HL-60 (cell line): ENCODE measurements at regions not wholly inside any gene's neighbourhood (a gene's known extent, or its start where the extent isn't known, plus 50 kb on each side); places are given as distances from the start of the nearest gene placed in this dataset.

ENCODE experiments used
- DNase-seq, 2 experiments: peaks; one replicate each; pipeline ENCODE4 v3.0.0-alpha.2; 2010 to 2020; ENCODE audit warnings: low read depth in 1 of 2, low spot score in 1 of 2
- H3K27ac ChIP-seq: fragments of 250-450 bp; sonication (Bioruptor Pico); replicated peaks from 2 replicates; pipeline ENCODE4 v1.5.1; 2020; ENCODE audit warnings: mild to moderate bottlenecking, moderate library complexity
- H3K27me3 ChIP-seq: fragments of 250-450 bp; sonication (Bioruptor Pico); 2 replicates; pipeline ENCODE4 v1.5.1; 2021; ENCODE audit warnings: mild to moderate bottlenecking, moderate library complexity; ENCODE audit not compliant: insufficient read depth, poor library complexity, severe bottlenecking
- H3K4me3 ChIP-seq: replicated peaks from 2 replicates; pipeline ENCODE4 v1.5.1; 2011; ENCODE audit warnings: mild to moderate bottlenecking, control low read depth, low read length; ENCODE audit not compliant: insufficient read depth
- CTCF ChIP-seq: IDR thresholded peaks from one replicate; pipeline ENCODE4 v1.5.1; 2011; ENCODE audit warnings: low read length, control low read depth, inconsistent platforms; ENCODE audit not compliant: insufficient read depth
- GABPA ChIP-seq: IDR thresholded peaks from 2 replicates; pipeline ENCODE4 v1.6.1; 2012; ENCODE audit warnings: low read depth
- POLR2AphosphoS5 ChIP-seq: IDR thresholded peaks from 2 replicates; pipeline ENCODE4 v1.6.1; 2012; ENCODE audit warnings: low read depth
- REST ChIP-seq: IDR thresholded peaks from 2 replicates; pipeline ENCODE4 v1.6.1; 2012; ENCODE audit warnings: low read depth; ENCODE audit not compliant: insufficient replicate concordance
- SPI1 ChIP-seq: IDR thresholded peaks from 2 replicates; pipeline ENCODE4 v1.6.1; 2012; ENCODE audit warnings: low read depth, mild to moderate bottlenecking, borderline replicate concordance

GRCh38 chr13:44045180-44045562, 165.5 kb downstream of the LACC1 start:
- no peak for TF ChIP-seq GABPA
- Histone ChIP-seq H3K27ac (no peak overlapping the region), H3K27me3 (peaks cover 4% of the 10 kb centered on the region), H3K4me3 (no peak overlapping the region)
- no peak for DNase-seq

- H3K27me3 ChIP-seq = peaks cover 1% of the 10 kb centered on the region
- no peak overlapping the region for H3K27ac ChIP-seq
- H3K4me3 ChIP-seq = no peak overlapping the region
- DNase-seq = no peak
- TF ChIP-seq REST = no peak
- no peak for TF ChIP-seq SPI1
- no peak for TF ChIP-seq POLR2AphosphoS5
- no peak for TF ChIP-seq CTCF
- no peak for TF ChIP-seq GABPA
Observed at GRCh38 chr13:44046428-44046827, 166.7 kb downstream of the LACC1 start.

- Histone ChIP-seq H3K27me3 (no peaks in the 10 kb centered on the region), H3K4me3 (no peak overlapping the region), H3K27ac (no peak overlapping the region)
- DNase-seq = no peak
- no peak for TF ChIP-seq POLR2AphosphoS5
- TF ChIP-seq REST = no peak
- TF ChIP-seq CTCF = peak; percentile 2
Observed at GRCh38 chr13:44048326-44048725, 168.6 kb downstream of the LACC1 start.

GRCh38 chr13:44049081-44049945, 169.6 kb downstream of the LACC1 start:
- Histone ChIP-seq H3K4me3 (no peak overlapping the region), H3K27me3 (peaks cover 5% of the 10 kb centered on the region), H3K27ac (no peak overlapping the region)
- no peak for DNase-seq
- no peak for TF ChIP-seq SPI1
- TF ChIP-seq REST = no peak
